ENCODE measurements at regions not wholly inside any gene's neighbourhood (a gene's known extent, or its start where the extent isn't known, plus 50 kb on each side); places are given as distances from the start of the nearest gene placed in this dataset.

- Histone ChIP-seq H3K27ac (ENCODE audit: low read length in 2 of 2) (no peak overlapping the region), H3K9me3 (ENCODE audit: control extremely low read depth in 1 of 3, control insufficient read depth in 2 of 3, insufficient read depth in 1 of 3, low read length in 2 of 3) (no peaks in the 10 kb centered on the region), H3K9ac (ENCODE audit: low read length) (no peak overlapping the region), H3K79me2 (ENCODE audit: control insufficient read depth, insufficient read depth, low read length) (no peaks in the 10 kb centered on the region), H3K4me3 (ENCODE audit: control extremely low read depth in 1 of 5, extremely low read depth in 1 of 5, insufficient read depth in 1 of 5, low read depth in 2 of 5, low read length in 4 of 5) (no peak overlapping the region), H2AFZ (ENCODE audit: insufficient read depth, low read depth, low read length, poor library complexity, severe bottlenecking) (no peak overlapping the region), H3K4me1 (ENCODE audit: control insufficient read depth in 2 of 2, insufficient read depth in 2 of 2, low read length in 2 of 2) (no peaks in the 10 kb centered on the region), H4K20me1 (ENCODE audit: control insufficient read depth, insufficient read depth, low read length, poor library complexity, severe bottlenecking) (no peaks in the 10 kb centered on the region), H3K36me3 (replicated peaks in 1 of 2; ENCODE audit: control extremely low read depth in 1 of 2, control insufficient read depth in 1 of 2, extremely low read depth in 1 of 2, insufficient read depth in 2 of 2, low read length in 1 of 2) (no peaks in the 10 kb centered on the region), H3K27me3 (replicated peaks in 1 of 4; ENCODE audit: control extremely low read depth in 1 of 4, control insufficient read depth in 3 of 4, insufficient read depth in 4 of 4, low read length in 3 of 4) (no peaks in the 10 kb centered on the region), H3K4me2 (replicated peaks; ENCODE audit: low read depth, low read length, poor library complexity, severe bottlenecking) (no peak overlapping the region)
- Mint-ChIP-seq H3K27me3 (no peaks in the 10 kb centered on the region), H3K4me1 (no peaks in the 10 kb centered on the region), H3K4me3 (no peak overlapping the region), H3K27ac (no peak overlapping the region), H3K9me3 (ENCODE audit: insufficient read depth) (no peaks in the 10 kb centered on the region)
- intact Hi-C loops (cut with micrococcal nuclease): no loop called here
- no peak for ATAC-seq (ENCODE audit: low read depth)
- WGBS (ENCODE audit: insufficient coverage): 87% methylated on average over 3 of the region's 5 CpGs
- ChIA-PET POLR2A (no interaction called here), CTCF (no interaction called here)
- TF ChIP-seq EZH2 (IDR thresholded peaks at IDR 0.05; ENCODE audit: borderline replicate concordance, insufficient read depth, low read depth, low read length, poor library complexity, severe bottlenecking) (no peak), CTCF (IDR thresholded peaks at IDR 0.05) (no peak)
- DNase-seq: no peak
Observed at GRCh38 chr4:170428929-170429328, 339.2 kb upstream of the AADAT start.

GRCh38 chr4:170425521-170426143, 335.9 kb upstream of the AADAT start:
- Histone ChIP-seq H3K27me3 (replicated peaks in 1 of 4; ENCODE audit: control extremely low read depth in 1 of 4, control insufficient read depth in 3 of 4, insufficient read depth in 4 of 4, low read length in 3 of 4) (no peaks in the 10 kb centered on the region), H3K4me1 (ENCODE audit: control insufficient read depth in 2 of 2, insufficient read depth in 2 of 2, low read length in 2 of 2) (no peaks in the 10 kb centered on the region), H3K4me2 (replicated peaks; ENCODE audit: low read depth, low read length, poor library complexity, severe bottlenecking) (no peak overlapping the region), H3K27ac (ENCODE audit: low read length in 2 of 2) (no peak overlapping the region), H3K9ac (ENCODE audit: low read length) (no peak overlapping the region), H2AFZ (ENCODE audit: insufficient read depth, low read depth, low read length, poor library complexity, severe bottlenecking) (no peak overlapping the region), H3K9me3 (ENCODE audit: control extremely low read depth in 1 of 3, control insufficient read depth in 2 of 3, insufficient read depth in 1 of 3, low read length in 2 of 3) (peaks cover 0 to 1% (median 0%) of the 10 kb centered on the region in 3 donors), H4K20me1 (ENCODE audit: control insufficient read depth, insufficient read depth, low read length, poor library complexity, severe bottlenecking) (no peaks in the 10 kb centered on the region), H3K79me2 (ENCODE audit: control insufficient read depth, insufficient read depth, low read length) (no peaks in the 10 kb centered on the region), H3K4me3 (ENCODE audit: control extremely low read depth in 1 of 5, extremely low read depth in 1 of 5, insufficient read depth in 1 of 5, low read depth in 2 of 5, low read length in 4 of 5) (no peak overlapping the region), H3K36me3 (replicated peaks in 1 of 2; ENCODE audit: control extremely low read depth in 1 of 2, control insufficient read depth in 1 of 2, extremely low read depth in 1 of 2, insufficient read depth in 2 of 2, low read length in 1 of 2) (no peaks in the 10 kb centered on the region)
- CTCF ChIA-PET: no interaction called here
- no peaks in the 10 kb centered on the region for H3K27me3 Mint-ChIP-seq
- H3K27ac Mint-ChIP-seq: no peak overlapping the region
- no peaks in the 10 kb centered on the region for H3K4me1 Mint-ChIP-seq
- H3K4me3 Mint-ChIP-seq: no peak overlapping the region
- POLR2A ChIA-PET: no interaction called here
- no CpG with 5 or more reads among the region's 5 CpGs for whole genome bisulfite sequencing (ENCODE audit: insufficient coverage)
- no peak for TF ChIP-seq CTCF (IDR thresholded peaks at IDR 0.05)
- TF ChIP-seq EZH2 (IDR thresholded peaks at IDR 0.05; ENCODE audit: borderline replicate concordance, insufficient read depth, low read depth, low read length, poor library complexity, severe bottlenecking): no peak
- intact Hi-C loops (cut with micrococcal nuclease): no loop called here
- no peak for ATAC-seq (ENCODE audit: low read depth)
- H3K9me3 Mint-ChIP-seq (ENCODE audit: insufficient read depth): no peaks in the 10 kb centered on the region
- DNase-seq: no peak
